BLaER1 (cell line): ENCODE measurements at regions not wholly inside any gene's neighbourhood (a gene's known extent, or its start where the extent isn't known, plus 50 kb on each side); places are given as distances from the start of the nearest gene placed in this dataset.

Experiments
- H3K27ac ChIP-seq: shearing (Covaris generic); formaldehyde crosslinking; 2 replicates; pipeline ENCODE4 v1.8.1; 2022
- H3K27me3 ChIP-seq: shearing (Covaris generic); formaldehyde crosslinking; 2 replicates; pipeline ENCODE4 v1.8.1; 2022
- H3K36me3 ChIP-seq: shearing (Covaris generic); formaldehyde crosslinking; 2 replicates; pipeline ENCODE4 v1.8.1; 2022
- H3K4me1 ChIP-seq: shearing (Covaris generic); formaldehyde crosslinking; 2 replicates; pipeline ENCODE4 v1.8.1; 2022
- H3K4me2 ChIP-seq: shearing (Covaris generic); formaldehyde crosslinking; 2 replicates; pipeline ENCODE4 v1.8.1; 2022
- H3K4me3 ChIP-seq: shearing (Covaris generic); formaldehyde crosslinking; 2 replicates; pipeline ENCODE4 v1.8.1; 2022
- H3K9ac ChIP-seq: shearing (Covaris generic); formaldehyde crosslinking; 2 replicates; pipeline ENCODE4 v1.8.1; 2022
- H3K9me3 ChIP-seq: shearing (Covaris generic); formaldehyde crosslinking; 2 replicates; pipeline ENCODE4 v1.8.1; 2022
- H4K20me1 ChIP-seq: shearing (Covaris generic); formaldehyde crosslinking; 2 replicates; pipeline ENCODE4 v1.8.1; 2022
- Cebpa-rat ChIP-seq: shearing (Covaris generic); IDR thresholded peaks from 2 replicates; pipeline ENCODE4 v1.8.1; 2022

- Histone ChIP-seq H3K9ac (no peak overlapping the region), H3K4me2 (no peak overlapping the region), H4K20me1 (no peaks in the 10 kb centered on the region), H3K4me1 (no peaks in the 10 kb centered on the region), H3K36me3 (no peaks in the 10 kb centered on the region), H3K27ac (no peak overlapping the region), H3K27me3 (no peaks in the 10 kb centered on the region), H3K9me3 (no peaks in the 10 kb centered on the region; the same call in 1 of the 2 replicates), H3K4me3 (no peak overlapping the region)
- no peak for TF ChIP-seq Cebpa-rat
Observed at GRCh38 chr11:39011797-39012196, 2413.8 kb upstream of the RAG2 start.

GRCh38 chr11:38990841-38991240 lies 2392.8 kb upstream of the RAG2 start:
- no peak overlapping the region for H3K4me2 ChIP-seq
- H3K27ac ChIP-seq = no peak overlapping the region
- TF ChIP-seq Cebpa-rat = no peak
- no peaks in the 10 kb centered on the region for H3K36me3 ChIP-seq
- no peak overlapping the region for H3K9ac ChIP-seq
- no peak overlapping the region for H3K4me3 ChIP-seq
- H3K27me3 ChIP-seq = no peaks in the 10 kb centered on the region
- H4K20me1 ChIP-seq = no peaks in the 10 kb centered on the region
- no peaks in the 10 kb centered on the region for H3K9me3 ChIP-seq
- no peaks in the 10 kb centered on the region for H3K4me1 ChIP-seq

- Histone ChIP-seq H3K36me3 (no peaks in the 10 kb centered on the region), H3K27me3 (no peaks in the 10 kb centered on the region), H3K27ac (no peak overlapping the region), H3K9ac (no peak overlapping the region), H3K4me3 (no peak overlapping the region), H4K20me1 (no peaks in the 10 kb centered on the region), H3K4me2 (no peak overlapping the region), H3K9me3 (no peaks in the 10 kb centered on the region), H3K4me1 (no peaks in the 10 kb centered on the region)
- TF ChIP-seq Cebpa-rat = no peak
Observed at GRCh38 chr11:38990139-38990538, 2392.1 kb upstream of the RAG2 start.

- H3K4me3 ChIP-seq = no peak overlapping the region
- no peak overlapping the region for H3K27ac ChIP-seq
- no peaks in the 10 kb centered on the region for H3K4me1 ChIP-seq
- H3K27me3 ChIP-seq = no peaks in the 10 kb centered on the region
- H3K9ac ChIP-seq = no peak overlapping the region
- no peaks in the 10 kb centered on the region for H3K9me3 ChIP-seq
- TF ChIP-seq Cebpa-rat = no peak
- no peaks in the 10 kb centered on the region for H4K20me1 ChIP-seq
- no peaks in the 10 kb centered on the region for H3K36me3 ChIP-seq
- no peak overlapping the region for H3K4me2 ChIP-seq
Observed at GRCh38 chr11:38988908-38989307, 2390.9 kb upstream of the RAG2 start.

- no peak overlapping the region for H3K9ac ChIP-seq
- H3K4me2 ChIP-seq = no peak overlapping the region
- no peak overlapping the region for H3K4me3 ChIP-seq
- no peaks in the 10 kb centered on the region for H3K9me3 ChIP-seq
- H4K20me1 ChIP-seq = no peaks in the 10 kb centered on the region
- H3K27me3 ChIP-seq = no peaks in the 10 kb centered on the region
- no peaks in the 10 kb centered on the region for H3K4me1 ChIP-seq
- no peak for TF ChIP-seq Cebpa-rat
- H3K27ac ChIP-seq = no peak overlapping the region
- no peaks in the 10 kb centered on the region for H3K36me3 ChIP-seq
Observed at GRCh38 chr11:38972220-38972619, 2374.2 kb upstream of the RAG2 start.

- Histone ChIP-seq H3K9ac (no peak overlapping the region), H3K36me3 (no peaks in the 10 kb centered on the region), H3K27me3 (no peaks in the 10 kb centered on the region), H3K4me2 (no peak overlapping the region), H3K27ac (no peak overlapping the region), H3K4me3 (no peak overlapping the region), H3K9me3 (no peaks in the 10 kb centered on the region), H4K20me1 (no peaks in the 10 kb centered on the region), H3K4me1 (no peaks in the 10 kb centered on the region)
- no peak for TF ChIP-seq Cebpa-rat
Observed at GRCh38 chr11:38971141-38971540, 2373.1 kb upstream of the RAG2 start.

GRCh38 chr11:38968951-38969350 lies 2370.9 kb upstream of the RAG2 start:
- no peak overlapping the region for H3K9ac ChIP-seq
- no peaks in the 10 kb centered on the region for H3K27me3 ChIP-seq
- H3K4me1 ChIP-seq = no peaks in the 10 kb centered on the region
- no peaks in the 10 kb centered on the region for H4K20me1 ChIP-seq
- no peak for TF ChIP-seq Cebpa-rat
- H3K36me3 ChIP-seq = no peaks in the 10 kb centered on the region
- no peak overlapping the region for H3K4me2 ChIP-seq
- no peak overlapping the region for H3K4me3 ChIP-seq
- no peak overlapping the region for H3K27ac ChIP-seq
- no peaks in the 10 kb centered on the region for H3K9me3 ChIP-seq

- Histone ChIP-seq H3K9ac (no peak overlapping the region), H3K4me2 (no peak overlapping the region), H3K36me3 (no peaks in the 10 kb centered on the region), H3K27ac (no peak overlapping the region), H3K4me1 (no peaks in the 10 kb centered on the region), H3K9me3 (no peaks in the 10 kb centered on the region), H3K27me3 (no peaks in the 10 kb centered on the region), H4K20me1 (no peaks in the 10 kb centered on the region), H3K4me3 (no peak overlapping the region)
- TF ChIP-seq Cebpa-rat = no peak
Observed at GRCh38 chr11:38952698-38953097, 2354.7 kb upstream of the RAG2 start.

- H3K4me1 ChIP-seq = no peaks in the 10 kb centered on the region
- peaks cover 4% of the 10 kb centered on the region; the same call in 1 of the 2 replicates for H3K9me3 ChIP-seq
- no peaks in the 10 kb centered on the region for H3K27me3 ChIP-seq
- no peaks in the 10 kb centered on the region for H3K36me3 ChIP-seq
- no peaks in the 10 kb centered on the region for H4K20me1 ChIP-seq
- no peak overlapping the region for H3K27ac ChIP-seq
- H3K4me3 ChIP-seq = no peak overlapping the region
- H3K9ac ChIP-seq = no peak overlapping the region
- no peak for TF ChIP-seq Cebpa-rat
- H3K4me2 ChIP-seq = no peak overlapping the region
Observed at GRCh38 chr11:38950867-38951266, 2352.8 kb upstream of the RAG2 start.

- Histone ChIP-seq H3K36me3 (no peaks in the 10 kb centered on the region), H3K9me3 (peaks cover 4% of the 10 kb centered on the region; the same call in 1 of the 2 replicates), H3K27me3 (no peaks in the 10 kb centered on the region), H3K4me3 (no peak overlapping the region), H4K20me1 (no peaks in the 10 kb centered on the region), H3K4me1 (no peaks in the 10 kb centered on the region), H3K27ac (no peak overlapping the region), H3K4me2 (no peak overlapping the region), H3K9ac (no peak overlapping the region)
- no peak for TF ChIP-seq Cebpa-rat
Observed at GRCh38 chr11:38948392-38948791, 2350.4 kb upstream of the RAG2 start.

- Histone ChIP-seq H3K36me3 (no peaks in the 10 kb centered on the region), H3K9ac (no peak overlapping the region), H3K27ac (no peak overlapping the region), H3K27me3 (no peaks in the 10 kb centered on the region), H3K4me1 (no peaks in the 10 kb centered on the region), H4K20me1 (no peaks in the 10 kb centered on the region), H3K9me3 (no peaks in the 10 kb centered on the region), H3K4me2 (no peak overlapping the region), H3K4me3 (no peak overlapping the region)
- TF ChIP-seq Cebpa-rat = no peak
Observed at GRCh38 chr11:38937709-38938108, 2339.7 kb upstream of the RAG2 start.
